ENCODE measurements at regions not wholly inside any gene's neighbourhood (a gene's known extent, or its start where the extent isn't known, plus 50 kb on each side); places are given as distances from the start of the nearest gene placed in this dataset.

GRCh38 chr10:110410329-110411046 is 87.2 kb upstream of the DUSP5 start:
- TF ChIP-seq EZH2 (IDR thresholded peaks at IDR 0.05; ENCODE audit: borderline replicate concordance, low read length) (no peak), CTCF (IDR thresholded peaks at IDR 0.05; ENCODE audit: low read length) (no peak)
- H3K9ac ChIP-seq (ENCODE audit: low read length): peak overlapping the region; percentile 76
- H4K20me1 ChIP-seq (ENCODE audit: insufficient read depth, low read length): no peaks in the 10 kb centered on the region
- no peaks in the 10 kb centered on the region for H3K27me3 ChIP-seq (ENCODE audit: insufficient read depth, low read length)
- H3K4me2 ChIP-seq (ENCODE audit: low read length): peak overlapping the region; percentile 68
- H2AFZ ChIP-seq (ENCODE audit: low read length): no peak overlapping the region
- H3K9me2 ChIP-seq (ENCODE audit: low read depth, low read length): no peaks in the 10 kb centered on the region
- H3K4me3 ChIP-seq (ENCODE audit: low read depth, low read length, poor library complexity, severe bottlenecking): peak overlapping the region; percentile 53
- no peaks in the 10 kb centered on the region for H3K9me3 ChIP-seq (ENCODE audit: low read length)
- H3K27ac ChIP-seq (ENCODE audit: low read depth, low read length, poor library complexity, severe bottlenecking): peak overlapping the region; percentile 95
- H3K79me2 ChIP-seq (ENCODE audit: insufficient read depth, low read length): no peaks in the 10 kb centered on the region
- H3K36me3 ChIP-seq (ENCODE audit: insufficient read depth, low read length): no peaks in the 10 kb centered on the region
- peaks cover 15% of the 10 kb centered on the region; the same call in 1 of the 2 replicates for H3F3A ChIP-seq (ENCODE audit: insufficient read depth, low read length)
- peaks cover 84% of the 10 kb centered on the region for H3K4me1 ChIP-seq (ENCODE audit: insufficient read depth, low read length, severe bottlenecking)

DNA sequence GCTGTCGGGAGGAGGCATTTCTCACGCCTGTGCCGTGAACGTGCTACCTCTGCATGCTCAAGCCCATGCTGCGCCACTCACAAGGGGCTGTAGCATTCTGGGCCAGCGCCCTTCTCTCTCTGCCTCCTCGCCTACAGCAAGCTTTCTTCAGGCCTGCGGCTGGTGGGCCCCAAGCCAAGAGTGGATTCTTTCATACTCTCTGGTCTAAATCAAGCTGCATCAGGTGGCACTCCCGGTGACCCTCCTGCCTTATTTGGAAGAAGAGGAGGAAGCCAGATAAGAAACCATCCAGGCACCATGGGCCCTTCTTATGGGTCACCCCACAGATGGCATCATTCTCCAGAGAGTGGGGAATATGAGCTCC is 86.7 kb upstream of the DUSP5 start:
- H3K27ac ChIP-seq (ENCODE audit: low read depth, low read length, poor library complexity, severe bottlenecking): peak overlapping the region; percentile 95
- peak overlapping the region; percentile 68 for H3K4me2 ChIP-seq (ENCODE audit: low read length)

GRCh38 chr10:110413049-110413783 is 84.5 kb upstream of the DUSP5 start:
- no peaks in the 10 kb centered on the region for H3K9me3 ChIP-seq (ENCODE audit: low read length)
- H3K9ac ChIP-seq (ENCODE audit: low read length): peak overlapping the region; percentile 76
- H3K79me2 ChIP-seq (ENCODE audit: insufficient read depth, low read length): no peaks in the 10 kb centered on the region
- peaks cover 15% of the 10 kb centered on the region; the same call in 1 of the 2 replicates for H3F3A ChIP-seq (ENCODE audit: insufficient read depth, low read length)
- H4K20me1 ChIP-seq (ENCODE audit: insufficient read depth, low read length): no peaks in the 10 kb centered on the region
- TF ChIP-seq CTCF (IDR thresholded peaks at IDR 0.05; ENCODE audit: low read length): no peak
- TF ChIP-seq EZH2 (IDR thresholded peaks at IDR 0.05; ENCODE audit: borderline replicate concordance, low read length): no peak
- H3K4me1 ChIP-seq (ENCODE audit: insufficient read depth, low read length, severe bottlenecking): peaks cover 93% of the 10 kb centered on the region
- no peaks in the 10 kb centered on the region for H3K9me2 ChIP-seq (ENCODE audit: low read depth, low read length)
- no peaks in the 10 kb centered on the region for H3K36me3 ChIP-seq (ENCODE audit: insufficient read depth, low read length)
- H2AFZ ChIP-seq (ENCODE audit: low read length): no peak overlapping the region
- no peaks in the 10 kb centered on the region for H3K27me3 ChIP-seq (ENCODE audit: insufficient read depth, low read length)
- peak overlapping the region; percentile 68 for H3K4me2 ChIP-seq (ENCODE audit: low read length)
- H3K4me3 ChIP-seq (ENCODE audit: low read depth, low read length, poor library complexity, severe bottlenecking): no peak overlapping the region
- H3K27ac ChIP-seq (ENCODE audit: low read depth, low read length, poor library complexity, severe bottlenecking): peak overlapping the region; percentile 95

More for the DNA sequence above, 86.7 kb upstream of the DUSP5 start:
- no peak for TF ChIP-seq EZH2 (IDR thresholded peaks at IDR 0.05; ENCODE audit: borderline replicate concordance, low read length)
- no peak for TF ChIP-seq CTCF (IDR thresholded peaks at IDR 0.05; ENCODE audit: low read length)
- Histone ChIP-seq H3K79me2 (ENCODE audit: insufficient read depth, low read length) (no peaks in the 10 kb centered on the region), H3K9me3 (ENCODE audit: low read length) (no peaks in the 10 kb centered on the region), H4K20me1 (ENCODE audit: insufficient read depth, low read length) (no peaks in the 10 kb centered on the region), H3K36me3 (ENCODE audit: insufficient read depth, low read length) (no peaks in the 10 kb centered on the region), H3K9me2 (ENCODE audit: low read depth, low read length) (no peaks in the 10 kb centered on the region), H2AFZ (ENCODE audit: low read length) (no peak overlapping the region), H3K27me3 (ENCODE audit: insufficient read depth, low read length) (no peaks in the 10 kb centered on the region), H3K9ac (ENCODE audit: low read length) (peak overlapping the region; percentile 76), H3F3A (ENCODE audit: insufficient read depth, low read length) (peaks cover 15% of the 10 kb centered on the region; the same call in 1 of the 2 replicates), H3K4me1 (ENCODE audit: insufficient read depth, low read length, severe bottlenecking) (peaks cover 89% of the 10 kb centered on the region), H3K4me3 (ENCODE audit: low read depth, low read length, poor library complexity, severe bottlenecking) (peak overlapping the region; percentile 53)

All from OCI-LY1 (cell line).